ENCODE measurements at regions not wholly inside any gene's neighbourhood (a gene's known extent, or its start where the extent isn't known, plus 50 kb on each side); places are given as distances from the start of the nearest gene placed in this dataset.

GRCh38 chr3:13174011-13174802, 101.0 kb upstream of the IQSEC1 start:
- H3K4me3 ChIP-seq (ENCODE audit: low read depth, low read length) = no peak overlapping the region
- POLR2A ChIA-PET = no interaction called here
- CTCF ChIA-PET = no interaction called here
- TF ChIP-seq CTCF (IDR thresholded peaks at IDR 0.05; ENCODE audit: insufficient read depth, low read length, missing control alignments) = no peak
- DNase-seq (ENCODE audit: low read depth, low spot score) = no peak

GRCh38 chr3:13173186-13173585, 100.0 kb upstream of the IQSEC1 start:
- DNase-seq (ENCODE audit: low read depth, low spot score) = no peak
- ChIA-PET CTCF (no interaction called here), POLR2A (no interaction called here)
- TF ChIP-seq CTCF (IDR thresholded peaks at IDR 0.05; ENCODE audit: insufficient read depth, low read length, missing control alignments) = no peak
- H3K4me3 ChIP-seq (ENCODE audit: low read depth, low read length) = no peak overlapping the region

GRCh38 chr3:13172644-13173013, 99.4 kb upstream of the IQSEC1 start:
- H3K4me3 ChIP-seq (ENCODE audit: low read depth, low read length) = no peak overlapping the region
- ChIA-PET POLR2A (no interaction called here), CTCF (no interaction called here)
- no peak for DNase-seq (ENCODE audit: low read depth, low spot score)
- TF ChIP-seq CTCF (IDR thresholded peaks at IDR 0.05; ENCODE audit: insufficient read depth, low read length, missing control alignments) = no peak

GRCh38 chr3:13171704-13172643, 98.7 kb upstream of the IQSEC1 start:
- CTCF ChIA-PET = no interaction called here
- no peak overlapping the region for H3K4me3 ChIP-seq (ENCODE audit: low read depth, low read length)
- no peak for DNase-seq (ENCODE audit: low read depth, low spot score)
- TF ChIP-seq CTCF (IDR thresholded peaks at IDR 0.05; ENCODE audit: insufficient read depth, low read length, missing control alignments) = no peak
- POLR2A ChIA-PET = no interaction called here

- CTCF ChIA-PET = no interaction called here
- DNase-seq (ENCODE audit: low read depth, low spot score) = no peak
- TF ChIP-seq CTCF (IDR thresholded peaks at IDR 0.05; ENCODE audit: insufficient read depth, low read length, missing control alignments) = no peak
- POLR2A ChIA-PET = no interaction called here
- H3K4me3 ChIP-seq (ENCODE audit: low read depth, low read length) = no peak overlapping the region
Measured at GRCh38 chr3:13170317-13170716, 97.1 kb upstream of the IQSEC1 start.

GRCh38 chr3:13168391-13168790, 95.2 kb upstream of the IQSEC1 start:
- TF ChIP-seq CTCF (IDR thresholded peaks at IDR 0.05; ENCODE audit: insufficient read depth, low read length, missing control alignments) = no peak
- ChIA-PET CTCF (interaction anchor here (1.3 kb wide), 1 partner anchor 285 kb away, joined by 3 read pairs; no protein-coding TSS in a partner anchor), POLR2A (interaction anchor here (0.7 kb wide), 1 partner anchor 511 kb away, joined by 3 read pairs; no protein-coding TSS in a partner anchor)
- no peak for DNase-seq (ENCODE audit: low read depth, low spot score)
- H3K4me3 ChIP-seq (ENCODE audit: low read depth, low read length) = no peak overlapping the region
